Upper lobe of left lung (tissue), 6 donors: ENCODE measurements at regions not wholly inside any gene's neighbourhood (a gene's known extent, or its start where the extent isn't known, plus 50 kb on each side); places are given as distances from the start of the nearest gene placed in this dataset.

Experiments used
- ATAC-seq, 2 donors: fragments of 200-7000 bp; cut with Tn5 transposase; one replicate each; pipeline ENCODE4 v1.9.1; 2022; ENCODE audit warnings: mild to moderate bottlenecking in 2 of 2, moderate library complexity in 2 of 2; ENCODE audit not compliant: low FRiP score in 2 of 2
- DNase-seq, 2 donors: peaks; one replicate each; pipeline ENCODE4 v3.0.0-alpha.2; 2019 to 2020
- H3K27ac ChIP-seq, 4 donors: fragments of 200-600 bp; sonication (generic); one replicate each; pipeline ENCODE4 v1.5.1; 2016 to 2019
- H3K27me3 ChIP-seq, 4 donors: fragments of 200-600 bp; sonication (generic); one replicate each; pipeline ENCODE4 v1.5.1; 2017 to 2019
- H3K36me3 ChIP-seq, 4 donors: fragments of 200-600 bp; sonication (generic); one replicate each; pipeline ENCODE4 v1.5.1; 2016 to 2019
- H3K4me1 ChIP-seq, 4 donors: fragments of 200-600 bp; sonication (generic); one replicate each; pipeline ENCODE4 v1.5.1; 2018 to 2019
- H3K4me3 ChIP-seq, 4 donors: fragments of 200-600 bp; sonication (generic); one replicate each; pipeline ENCODE4 v1.5.1; 2017 to 2019; ENCODE audit warnings: mild to moderate bottlenecking in 2 of 4, moderate library complexity in 1 of 4
- H3K9me3 ChIP-seq, 4 donors: fragments of 200-600 bp; sonication (generic); one replicate each; pipeline ENCODE4 v1.5.1; 2018 to 2019
- EP300 ChIP-seq, 4 donors: sonication (generic); formaldehyde crosslinking; IDR thresholded peaks; one replicate each; pipeline ENCODE4 v1.5.1; 2017; ENCODE audit warnings: antibody characterized with exemption in 4 of 4, control low read depth in 2 of 4
- POLR2A ChIP-seq, 4 donors: fragments of 450-650 bp; IDR thresholded peaks; one replicate each; pipeline ENCODE4 v1.5.1; 2016 to 2017; ENCODE audit warnings: antibody characterized with exemption in 4 of 4, mild to moderate bottlenecking in 2 of 4
- POLR2AphosphoS5 ChIP-seq, 2 donors: sonication (generic); formaldehyde crosslinking; IDR thresholded peaks; one replicate each; pipeline ENCODE4 v1.5.1; 2017; ENCODE audit warnings: antibody characterized with exemption in 2 of 2
- WGBS, 2 donors: methylation state at CpG; one replicate each; pipeline ENCODE4 v1.1.5; 2017 to 2018; 5-methylcytosine and 5-hydroxymethylcytosine counted together
- TF ChIP-seq, protein P1 (sequence below), 6 experiments: fragments of 450-650 bp in 4 of 6; fragments of 200-600 bp in 2 of 6; sonication (generic) in 2 of 6; IDR thresholded peaks; one replicate each; pipeline ENCODE4 v1.5.1; 2016 to 2019; ENCODE audit warnings: antibody characterized with exemption in 6 of 6
- donor health status: DM: no; HTN: no; CAD: no; lungs with moderate emphysema.
- donor health status: DM: no; HTN: yes; CAD: no; lungs with severe emphysema.

DNA sequence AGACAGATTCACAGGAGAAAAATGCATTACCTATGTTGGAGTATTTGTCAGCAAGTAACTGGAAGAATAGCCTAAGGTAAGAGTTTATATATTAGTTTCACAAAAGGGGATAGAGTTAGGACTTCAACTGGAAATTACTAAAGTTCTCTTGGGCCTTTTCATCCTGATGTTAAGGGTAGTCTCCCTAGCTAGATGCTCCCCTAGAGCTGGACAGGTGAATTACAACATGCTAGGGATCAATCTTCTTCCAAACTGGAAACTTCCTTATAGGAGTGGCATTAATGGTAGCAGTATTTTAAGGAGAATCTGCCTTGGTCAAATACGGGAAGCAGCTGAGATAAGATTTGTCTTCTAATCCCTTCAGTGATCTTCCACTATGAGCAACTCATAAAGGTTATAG lies 632.8 kb upstream of the RAG2 start:
- 70 to 83% methylated on average over 1 of the region's 1 CpG for WGBS, 2 donors
- Histone ChIP-seq H3K9me3 (no peaks in the 10 kb centered on the region), H3K27me3 (no peaks in the 10 kb centered on the region), H3K4me1 (no peaks in the 10 kb centered on the region), H3K27ac (no peak overlapping the region), H3K36me3 (no peaks in the 10 kb centered on the region), H3K4me3 (no peak overlapping the region)
- ATAC-seq: no peak
- TF ChIP-seq, protein P1, sequence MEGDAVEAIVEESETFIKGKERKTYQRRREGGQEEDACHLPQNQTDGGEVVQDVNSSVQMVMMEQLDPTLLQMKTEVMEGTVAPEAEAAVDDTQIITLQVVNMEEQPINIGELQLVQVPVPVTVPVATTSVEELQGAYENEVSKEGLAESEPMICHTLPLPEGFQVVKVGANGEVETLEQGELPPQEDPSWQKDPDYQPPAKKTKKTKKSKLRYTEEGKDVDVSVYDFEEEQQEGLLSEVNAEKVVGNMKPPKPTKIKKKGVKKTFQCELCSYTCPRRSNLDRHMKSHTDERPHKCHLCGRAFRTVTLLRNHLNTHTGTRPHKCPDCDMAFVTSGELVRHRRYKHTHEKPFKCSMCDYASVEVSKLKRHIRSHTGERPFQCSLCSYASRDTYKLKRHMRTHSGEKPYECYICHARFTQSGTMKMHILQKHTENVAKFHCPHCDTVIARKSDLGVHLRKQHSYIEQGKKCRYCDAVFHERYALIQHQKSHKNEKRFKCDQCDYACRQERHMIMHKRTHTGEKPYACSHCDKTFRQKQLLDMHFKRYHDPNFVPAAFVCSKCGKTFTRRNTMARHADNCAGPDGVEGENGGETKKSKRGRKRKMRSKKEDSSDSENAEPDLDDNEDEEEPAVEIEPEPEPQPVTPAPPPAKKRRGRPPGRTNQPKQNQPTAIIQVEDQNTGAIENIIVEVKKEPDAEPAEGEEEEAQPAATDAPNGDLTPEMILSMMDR (IDR thresholded peaks at IDR 0.05): no peak
- TF ChIP-seq POLR2A (IDR thresholded peaks at IDR 0.05): no peak
- no peak for TF ChIP-seq POLR2AphosphoS5 (IDR thresholded peaks at IDR 0.05)
- no peak for DNase-seq

DNA sequence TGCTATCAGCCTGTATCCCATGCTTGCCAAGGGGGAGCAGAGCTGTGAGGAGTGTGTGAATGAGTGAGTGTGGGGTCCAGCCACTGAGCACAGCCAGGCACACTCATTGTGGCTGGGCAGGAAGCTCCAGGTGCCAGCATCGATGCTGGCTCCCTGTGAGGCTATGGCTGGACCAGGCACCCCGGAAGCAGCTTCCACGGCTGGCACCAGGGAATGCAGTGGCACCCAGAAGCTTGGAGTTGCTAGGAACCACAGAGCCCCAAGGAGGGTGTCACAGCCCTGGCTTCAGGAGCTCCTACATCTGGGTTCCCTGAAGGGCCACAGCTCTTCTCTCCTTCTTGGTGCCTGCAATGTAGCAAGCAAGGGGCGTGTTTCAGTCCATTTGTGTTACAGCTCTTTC lies 625.9 kb upstream of the RAG2 start:
- ATAC-seq (no peak), DNase-seq (peak in 1 of 2 donors; percentile 12)
- 71 to 89% methylated on average over 1 to 4 of the region's 4 CpGs for WGBS, 2 donors
- H3K4me1 ChIP-seq: no peaks in the 10 kb centered on the region
- no peaks in the 10 kb centered on the region for H3K27me3 ChIP-seq
- no peaks in the 10 kb centered on the region for H3K36me3 ChIP-seq
- H3K27ac ChIP-seq: no peak overlapping the region
- TF ChIP-seq, protein P1 (IDR thresholded peaks at IDR 0.05): no peak
- no peak for TF ChIP-seq POLR2AphosphoS5 (IDR thresholded peaks at IDR 0.05)
- no peak for TF ChIP-seq POLR2A (IDR thresholded peaks at IDR 0.05)
- TF ChIP-seq EP300 (IDR thresholded peaks at IDR 0.05): no peak
- peaks cover 0 to 15% (median 4%) of the 10 kb centered on the region in 4 donors for H3K9me3 ChIP-seq
- no peak overlapping the region for H3K4me3 ChIP-seq

DNA sequence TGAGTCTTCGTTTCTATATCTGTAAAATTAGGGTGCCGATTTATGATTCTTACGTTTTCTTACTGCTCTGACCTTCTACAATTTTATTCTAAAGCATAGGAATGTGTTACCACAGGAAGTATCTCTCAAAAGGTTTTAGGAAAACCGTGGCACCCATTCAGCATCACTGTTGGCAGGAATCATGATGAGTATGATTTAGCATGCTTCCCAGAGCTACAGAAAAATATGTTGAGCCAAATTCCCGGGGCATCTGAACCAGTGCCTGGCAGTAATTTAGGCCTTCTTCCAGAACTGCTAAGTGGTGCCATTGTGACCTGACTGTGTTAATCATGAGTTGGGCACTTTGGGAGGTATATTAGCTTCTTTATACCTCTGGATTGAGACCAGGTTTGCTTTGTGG lies 605.0 kb upstream of the RAG2 start:
- Histone ChIP-seq H3K27me3 (no peaks in the 10 kb centered on the region), H3K9me3 (peaks cover 0 to 2% (median 0%) of the 10 kb centered on the region in 4 donors), H3K4me3 (no peak overlapping the region), H3K27ac (no peak overlapping the region), H3K4me1 (no peaks in the 10 kb centered on the region), H3K36me3 (no peaks in the 10 kb centered on the region)
- TF ChIP-seq, protein P1 (IDR thresholded peaks at IDR 0.05): no peak
- no peak for TF ChIP-seq POLR2A (IDR thresholded peaks at IDR 0.05)
- no peak for TF ChIP-seq EP300 (IDR thresholded peaks at IDR 0.05)
- TF ChIP-seq POLR2AphosphoS5 (IDR thresholded peaks at IDR 0.05): no peak
- WGBS, 2 donors: 80 to 84% methylated on average over 5 of the region's 5 CpGs
- ATAC-seq (no peak), DNase-seq (no peak)

DNA sequence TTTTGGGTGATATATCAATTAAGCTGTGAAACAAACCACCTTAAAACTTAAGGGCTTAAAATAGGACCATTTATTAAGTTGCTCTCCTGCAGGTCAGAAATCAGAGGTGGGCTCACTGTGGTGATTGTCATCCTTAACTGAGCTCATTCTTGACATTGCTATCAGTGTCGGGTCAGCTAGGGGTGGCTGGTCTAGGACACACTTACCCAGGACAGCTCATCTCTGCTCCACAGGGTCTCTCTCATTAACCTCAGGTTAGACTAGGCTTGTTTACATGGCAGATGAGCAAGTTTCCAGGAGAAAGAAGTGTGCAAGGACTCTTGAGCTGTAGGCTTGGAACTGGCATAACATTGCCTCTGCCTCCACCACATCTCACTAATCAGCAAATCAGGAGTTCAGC lies 601.0 kb upstream of the RAG2 start:
- WGBS, 2 donors: 23 to 50% methylated on average over 1 of the region's 1 CpG
- Histone ChIP-seq H3K36me3 (no peaks in the 10 kb centered on the region), H3K9me3 (no peaks in the 10 kb centered on the region), H3K4me3 (no peak overlapping the region), H3K27me3 (no peaks in the 10 kb centered on the region), H3K27ac (no peak overlapping the region), H3K4me1 (no peaks in the 10 kb centered on the region)
- ATAC-seq (no peak), DNase-seq (no peak)
- TF ChIP-seq, protein P1 (IDR thresholded peaks at IDR 0.05): no peak
- TF ChIP-seq EP300 (IDR thresholded peaks at IDR 0.05) (no peak), POLR2A (IDR thresholded peaks at IDR 0.05) (no peak), POLR2AphosphoS5 (IDR thresholded peaks at IDR 0.05) (no peak)

DNA sequence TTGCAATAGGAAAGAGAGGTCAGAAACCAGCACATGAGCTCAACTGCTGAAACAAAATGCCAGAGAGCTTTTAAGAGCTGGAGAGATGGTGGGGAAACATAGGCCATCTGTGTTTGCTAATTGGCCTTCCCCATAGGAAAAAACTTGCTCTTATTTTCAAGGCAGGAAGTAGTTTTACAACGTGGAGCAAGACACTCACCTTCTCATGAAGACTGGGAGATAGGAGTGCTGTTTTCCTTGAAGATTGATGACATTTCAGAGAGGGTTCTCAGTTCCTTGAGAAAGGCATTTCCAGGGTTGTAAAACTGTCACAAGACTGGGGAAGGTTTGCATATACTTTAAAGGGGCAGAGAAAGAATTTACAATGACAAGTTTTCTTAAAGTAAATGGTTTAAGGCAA lies 586.3 kb upstream of the RAG2 start:
- WGBS, 2 donors: 3 to 4% methylated on average over 1 of the region's 1 CpG
- no peak for TF ChIP-seq EP300 (IDR thresholded peaks at IDR 0.05)
- TF ChIP-seq POLR2A (IDR thresholded peaks at IDR 0.05): no peak
- TF ChIP-seq, protein P1 (IDR thresholded peaks at IDR 0.05): no peak
- no peak for TF ChIP-seq POLR2AphosphoS5 (IDR thresholded peaks at IDR 0.05)
- no peak overlapping the region for H3K27ac ChIP-seq

More for the DNA sequence above, 586.3 kb upstream of the RAG2 start:
- H3K9me3 ChIP-seq: peaks cover 0 to 8% (median 1%) of the 10 kb centered on the region in 4 donors
- H3K36me3 ChIP-seq: no peaks in the 10 kb centered on the region
- H3K27me3 ChIP-seq: no peaks in the 10 kb centered on the region
- H3K4me1 ChIP-seq: no peaks in the 10 kb centered on the region
- DNase-seq: no peak
- H3K4me3 ChIP-seq: no peak overlapping the region
- no peak for ATAC-seq
